ENCODE measurements at regions not wholly inside any gene's neighbourhood (a gene's known extent, or its start where the extent isn't known, plus 50 kb on each side); places are given as distances from the start of the nearest gene placed in this dataset.

DNA sequence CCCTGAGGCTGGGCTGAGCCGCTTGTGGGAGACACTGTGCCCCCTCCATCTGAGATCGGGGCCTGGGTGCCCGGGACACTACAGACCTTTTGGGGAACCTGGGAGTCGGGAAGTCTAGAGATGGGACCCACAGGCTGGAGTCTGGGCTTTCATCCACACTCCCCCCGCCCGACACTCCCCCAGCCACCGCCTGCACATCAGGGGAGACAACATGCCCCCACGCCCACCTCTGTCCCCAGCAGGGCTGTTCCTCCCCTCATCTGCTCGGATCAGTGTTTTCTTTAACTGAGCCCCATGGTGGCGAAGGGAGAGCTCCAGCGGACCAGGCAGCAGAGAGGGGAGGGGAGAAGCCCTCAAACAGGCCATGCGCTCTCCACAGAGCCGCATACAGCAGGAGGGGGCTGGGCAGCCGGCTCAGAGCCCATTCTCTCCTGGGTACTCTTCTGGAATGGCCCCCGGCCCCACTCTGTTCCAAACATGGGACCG is 174.7 kb downstream of the IGLL1 start:
- TF ChIP-seq POLR2A (IDR thresholded peaks at IDR 0.05) (no peak), CTCF (IDR thresholded peaks at IDR 0.05) (no peak)
- intact Hi-C loops (cut with DNase I; ENCODE audit: low total_unique reads): no loop called here
- WGBS, 2 donors: 70 to 79% methylated on average over 14 to 15 of the region's 16 CpGs

DNA sequence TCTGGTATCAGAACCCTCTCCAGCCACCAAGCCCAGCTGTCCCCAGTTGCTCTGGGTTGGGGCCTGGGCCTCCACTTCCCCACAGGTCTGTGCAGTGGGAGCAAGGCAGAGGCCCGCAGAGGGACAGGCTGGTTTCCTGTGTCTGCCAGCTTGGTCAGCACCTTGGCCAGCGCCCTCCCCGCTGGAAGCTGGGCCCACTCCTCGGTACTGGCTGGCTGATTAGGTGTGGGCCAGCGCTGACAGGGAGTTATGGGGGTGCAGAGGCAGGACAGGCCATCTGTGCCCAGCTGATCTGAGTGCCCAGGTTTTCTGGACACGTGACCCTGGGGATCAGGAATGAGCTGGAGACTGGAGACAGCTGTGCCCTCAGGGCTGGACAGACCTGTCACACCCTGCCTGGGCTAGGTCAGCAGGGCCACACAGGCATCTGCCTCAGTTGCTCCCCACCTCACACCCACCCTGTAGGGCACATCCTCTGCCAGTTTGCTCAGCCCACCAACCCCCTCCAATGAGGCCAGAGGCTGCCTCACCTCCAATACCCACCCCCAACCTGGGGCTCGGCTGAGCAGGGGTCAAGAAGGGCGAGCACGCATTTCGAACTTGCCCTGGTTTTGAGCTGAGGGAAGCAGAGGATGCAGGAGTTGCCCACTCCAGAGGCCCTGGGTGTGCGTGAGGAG is 175.3 kb downstream of the IGLL1 start:
- WGBS, 2 donors: 60 to 66% methylated on average over 6 to 7 of the region's 11 CpGs
- TF ChIP-seq CTCF (IDR thresholded peaks at IDR 0.05): no peak
- no peak for TF ChIP-seq POLR2A (IDR thresholded peaks at IDR 0.05)
- DNase-seq (ENCODE audit: low spot score in 2 of 2): peak in 1 of 2 donors; percentile 82
- intact Hi-C loops (cut with DNase I; ENCODE audit: low total_unique reads): no loop called here
- H3K4me3 ChIP-seq (ENCODE audit: low read depth, poor library complexity, severe bottlenecking): no peak overlapping the region

More for the DNA sequence above, 174.7 kb downstream of the IGLL1 start:
- H3K4me3 ChIP-seq (ENCODE audit: low read depth, poor library complexity, severe bottlenecking): no peak overlapping the region
- DNase-seq (ENCODE audit: low spot score in 2 of 2): no peak

GRCh38 chr22:23403720-23404688 is 176.1 kb downstream of the IGLL1 start:
- intact Hi-C loops (cut with DNase I; ENCODE audit: low total_unique reads): no loop called here
- DNase-seq (ENCODE audit: low spot score in 2 of 2): peak in 1 of 2 donors; percentile 83
- WGBS, 2 donors: 92 to 94% methylated on average over 12 to 13 of the region's 13 CpGs
- TF ChIP-seq POLR2A (IDR thresholded peaks at IDR 0.05) (no peak), CTCF (IDR thresholded peaks at IDR 0.05) (no peak)
- no peak overlapping the region for H3K4me3 ChIP-seq (ENCODE audit: low read depth, poor library complexity, severe bottlenecking)

DNA sequence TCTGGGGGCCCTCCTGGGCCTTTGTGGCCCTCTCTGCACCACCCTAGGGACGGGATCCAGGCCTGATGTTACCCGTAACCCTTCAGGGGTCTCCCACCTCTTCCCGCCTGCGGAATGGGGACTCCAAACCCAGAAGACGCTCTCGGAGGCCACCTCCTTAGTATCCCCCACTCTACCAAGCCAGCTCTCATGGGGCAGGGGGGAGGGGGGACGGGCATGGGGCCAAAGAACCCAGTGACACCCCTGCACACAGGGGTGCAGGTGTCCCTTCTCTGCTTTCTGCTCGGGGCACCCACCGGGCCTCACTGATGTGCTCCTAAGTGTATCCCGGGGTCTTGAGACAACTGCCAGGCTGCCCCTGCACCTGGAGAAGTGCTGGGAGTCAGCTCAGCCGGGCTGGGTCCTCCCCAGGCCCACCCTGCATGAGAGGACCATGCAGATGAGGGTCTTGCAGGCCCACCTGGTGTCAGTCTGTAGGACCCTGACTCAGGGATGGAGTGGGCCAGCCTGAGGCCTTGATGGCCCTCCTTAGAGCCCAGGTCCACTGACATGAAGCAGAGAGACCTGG is 176.9 kb downstream of the IGLL1 start:
- no peak for DNase-seq (ENCODE audit: low spot score in 2 of 2)
- TF ChIP-seq CTCF (IDR thresholded peaks at IDR 0.05): no peak
- no peak for TF ChIP-seq POLR2A (IDR thresholded peaks at IDR 0.05)
- 76 to 82% methylated on average over 10 to 11 of the region's 11 CpGs for WGBS, 2 donors
- H3K4me3 ChIP-seq (ENCODE audit: low read depth, poor library complexity, severe bottlenecking): no peak overlapping the region
- intact Hi-C loops (cut with DNase I; ENCODE audit: low total_unique reads): no loop called here

DNA sequence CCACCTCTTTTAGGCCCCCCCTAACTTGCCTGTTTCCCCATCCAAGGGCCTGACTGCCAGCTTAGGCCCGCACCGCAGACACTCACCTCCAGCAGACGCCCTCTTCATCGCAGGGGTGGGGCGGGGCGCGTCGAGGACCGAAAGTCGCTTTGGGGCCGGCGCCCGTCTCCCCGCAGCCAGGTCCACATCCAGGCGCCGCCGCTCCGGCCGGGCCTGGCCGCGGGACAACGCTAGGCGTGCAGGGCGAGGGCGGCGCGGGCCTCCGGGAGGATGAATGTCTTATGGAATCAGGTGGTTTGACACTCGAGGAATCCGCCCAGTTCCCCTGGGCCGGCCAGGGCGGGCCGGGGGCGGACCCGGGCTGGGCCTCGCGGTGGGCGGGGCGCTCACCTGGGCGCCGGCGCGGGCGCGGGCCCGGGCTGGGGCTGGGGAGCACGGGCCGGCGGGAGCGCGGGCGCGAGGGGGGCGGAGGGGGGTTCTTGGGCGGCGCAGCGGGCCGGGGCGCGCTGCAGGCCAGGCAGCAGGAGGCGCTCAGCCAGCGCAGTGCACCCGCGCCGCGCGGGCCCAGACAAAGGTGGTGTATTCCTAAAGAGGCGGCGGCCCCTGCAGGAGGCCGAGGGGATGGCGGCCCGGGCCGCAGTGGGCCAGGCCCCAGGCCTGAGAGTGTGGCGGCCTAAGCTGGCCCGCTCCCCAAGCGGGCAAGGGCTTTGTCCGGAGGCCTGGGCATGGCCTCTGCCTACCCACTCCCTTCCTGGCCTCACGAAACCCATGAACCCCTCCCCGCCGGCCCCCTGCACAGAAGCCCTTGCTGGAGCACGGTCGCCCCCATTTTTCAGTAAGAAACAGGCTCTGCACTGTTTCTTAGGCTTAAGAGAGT is 177.6 kb downstream of the IGLL1 start:
- intact Hi-C loops (cut with DNase I; ENCODE audit: low total_unique reads): no loop called here
- no peak for TF ChIP-seq POLR2A (IDR thresholded peaks at IDR 0.05)
- TF ChIP-seq CTCF (IDR thresholded peaks at IDR 0.05): no peak
- 10 to 16% methylated on average over 24 to 43 of the region's 82 CpGs for WGBS, 2 donors
- DNase-seq (ENCODE audit: low spot score in 2 of 2): no peak
- no peak overlapping the region for H3K4me3 ChIP-seq (ENCODE audit: low read depth, poor library complexity, severe bottlenecking)

All from lower leg skin (tissue), 4 donors.